Dermis blood vessel endothelial cell (primary cell): ENCODE measurements at regions not wholly inside any gene's neighbourhood (a gene's known extent, or its start where the extent isn't known, plus 50 kb on each side); places are given as distances from the start of the nearest gene placed in this dataset.
"Not testable (repeated sequence)": the region's sequence is repeated elsewhere in the genome, so short reads cannot be mapped to it uniquely, and the experiment has no call there.

Source experiments
- DNase-seq: peaks from one replicate; pipeline ENCODE4 v3.0.0; 2010

DNA sequence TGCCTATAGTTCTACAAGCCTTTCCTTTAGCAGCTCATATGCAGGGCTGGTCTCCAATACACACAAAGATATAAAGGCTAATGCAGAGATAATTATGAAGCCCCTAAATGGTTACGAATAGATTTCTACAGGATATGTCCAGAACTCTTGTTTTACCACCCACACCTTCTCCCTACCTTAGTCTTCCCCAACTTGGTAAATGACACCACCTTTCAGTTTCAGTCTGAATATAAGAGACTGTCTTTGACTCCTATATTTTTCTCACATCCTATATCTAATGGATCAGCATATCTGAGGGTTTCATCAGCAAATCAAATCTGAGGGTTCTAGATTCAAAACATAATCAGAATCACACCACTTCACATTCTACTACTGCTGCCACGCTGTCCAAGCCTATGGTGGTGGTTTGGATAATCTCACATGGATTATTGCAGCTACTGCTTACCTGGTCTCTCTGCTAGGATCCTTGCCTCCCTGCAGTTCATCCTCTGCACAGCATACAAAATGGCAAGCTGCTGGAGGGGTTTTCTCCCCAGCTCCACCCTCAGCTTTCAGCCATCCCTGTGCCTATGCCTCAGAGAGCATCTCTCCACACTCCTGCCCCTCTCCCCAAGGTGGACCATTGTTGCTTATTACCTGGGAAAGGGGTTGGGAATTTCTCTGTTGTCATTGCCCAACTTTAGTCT is 178.0 kb upstream of the SPOPL start:
- DNase-seq: no peak

DNA sequence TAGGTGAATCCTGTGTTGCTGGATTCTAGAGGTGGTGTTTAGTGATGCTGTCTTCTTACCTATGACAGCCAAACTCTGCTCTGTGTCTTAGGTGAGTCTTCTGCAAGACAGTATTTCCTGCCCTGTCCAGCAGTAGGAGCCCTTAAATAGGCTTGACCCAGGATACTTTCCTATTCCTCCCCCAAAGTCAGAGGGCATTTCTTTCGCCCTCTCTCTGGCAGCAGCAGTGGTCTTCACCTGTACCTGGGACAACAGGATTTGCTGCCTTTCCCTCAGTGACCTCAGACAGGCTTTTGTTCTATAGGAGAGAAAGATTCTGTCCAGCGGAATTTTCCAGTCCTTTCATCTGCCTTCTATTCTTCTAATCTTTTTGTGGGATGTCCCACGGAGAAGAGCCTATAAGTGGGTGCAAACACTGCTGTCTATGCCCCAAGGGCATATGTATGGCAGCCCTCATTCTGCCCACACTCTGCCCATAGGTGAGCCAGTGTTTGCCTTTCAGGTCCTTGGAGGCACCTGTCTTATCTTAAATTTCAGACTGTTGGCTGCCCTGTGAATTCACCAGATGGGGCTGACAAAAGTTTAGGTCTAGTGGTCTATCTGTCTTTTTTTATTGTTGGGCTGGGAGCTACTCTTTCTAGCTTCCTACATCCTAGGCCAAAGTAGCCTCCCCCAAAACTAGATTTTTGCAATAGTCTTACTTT is 177.3 kb upstream of the SPOPL start:
- DNase-seq: no peak

DNA sequence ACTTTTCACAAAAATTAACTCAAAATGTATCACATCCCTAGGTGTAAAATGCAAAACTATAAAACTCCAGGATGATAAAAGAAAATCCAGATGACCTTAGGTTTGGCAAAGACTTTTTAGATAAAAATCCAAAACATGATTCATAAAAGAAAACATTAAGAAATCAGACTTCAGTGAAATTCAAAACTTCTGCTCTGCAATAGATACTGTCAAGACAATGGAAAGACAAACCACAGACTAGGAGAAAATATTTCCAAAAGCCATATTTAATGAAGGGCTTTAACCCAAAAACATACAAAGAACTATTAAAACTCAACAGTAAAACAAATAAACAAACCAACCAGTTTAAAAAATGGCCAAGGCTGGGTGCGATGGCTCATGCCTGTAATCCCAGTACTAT is 173.6 kb upstream of the SPOPL start:
- DNase-seq: no peak

DNA sequence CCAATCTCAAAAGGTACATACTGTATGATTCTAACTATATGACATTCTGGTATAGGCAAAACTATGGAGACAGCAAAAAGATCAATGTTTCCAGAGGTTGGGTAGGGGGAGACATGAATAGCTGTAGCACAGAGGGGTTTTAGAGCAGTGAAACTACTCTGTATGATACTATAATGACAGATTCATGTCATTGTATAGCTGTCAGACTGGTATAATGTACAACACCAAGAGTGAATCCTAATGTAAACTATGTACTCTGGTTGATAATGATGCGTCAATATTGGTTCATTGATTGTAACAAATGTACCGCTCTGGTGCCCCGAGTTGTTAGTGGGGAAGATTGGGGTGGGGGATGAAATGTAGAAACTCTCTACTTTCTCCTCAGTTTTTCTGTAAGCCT is 172.4 kb upstream of the SPOPL start:
- no peak for DNase-seq

DNA sequence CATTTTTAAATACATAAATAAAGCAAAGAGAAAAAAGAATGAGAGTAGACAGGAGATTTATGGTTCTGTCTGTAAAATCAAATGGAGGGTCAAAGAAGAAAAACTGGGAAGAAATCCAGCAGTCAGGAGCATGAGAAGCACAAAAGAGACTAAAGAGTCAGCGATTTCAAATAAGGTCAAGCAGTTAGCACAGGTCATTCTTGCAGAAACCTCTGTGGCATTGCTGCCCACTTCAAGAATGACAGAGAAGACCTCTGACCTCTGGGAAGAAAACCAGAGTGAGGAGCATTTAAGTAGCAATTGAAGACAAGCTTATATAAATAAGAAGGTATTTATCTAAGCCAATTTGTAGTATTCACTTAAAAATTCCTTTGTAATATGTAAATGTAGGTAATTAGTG is 172.0 kb upstream of the SPOPL start:
- no peak for DNase-seq

DNA sequence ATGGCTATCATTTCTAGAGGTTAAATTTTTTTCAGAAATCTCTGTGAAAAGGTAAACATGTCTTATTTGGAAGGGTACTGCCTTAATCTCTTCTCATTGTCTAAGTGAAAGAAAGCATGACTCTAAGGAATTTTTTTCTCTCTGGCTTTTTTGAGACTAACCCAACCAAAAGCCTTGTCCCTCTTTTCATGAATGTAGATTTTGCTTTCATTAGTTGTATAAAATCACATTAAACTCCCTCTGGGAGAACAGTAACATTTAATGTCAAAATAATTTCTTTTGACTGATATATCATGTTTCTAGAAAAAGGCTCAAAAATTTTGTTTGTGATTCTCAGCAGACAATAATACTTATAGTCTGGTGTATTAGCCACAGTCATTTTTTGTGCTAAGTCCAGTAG is 168.4 kb upstream of the SPOPL start:
- DNase-seq: no peak

DNA sequence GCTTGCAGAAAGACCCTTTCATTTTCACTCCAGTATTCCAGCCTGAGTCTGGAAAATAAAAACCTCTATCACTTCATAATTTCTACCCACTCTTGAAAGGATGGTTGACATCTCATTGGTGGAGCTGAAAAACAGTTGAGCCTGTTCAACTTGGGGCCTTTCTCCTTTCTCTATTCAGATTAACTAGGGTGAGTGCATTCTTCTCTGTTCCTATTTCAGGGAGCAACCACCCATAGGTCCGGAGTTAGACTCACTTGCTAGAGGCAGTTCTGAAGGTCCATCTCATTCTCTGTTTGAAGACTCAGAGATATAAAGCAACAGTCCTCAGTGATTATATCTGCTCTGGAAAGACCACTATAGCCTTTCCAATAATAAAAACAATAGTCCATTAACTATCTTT is 167.9 kb upstream of the SPOPL start:
- no peak for DNase-seq

DNA sequence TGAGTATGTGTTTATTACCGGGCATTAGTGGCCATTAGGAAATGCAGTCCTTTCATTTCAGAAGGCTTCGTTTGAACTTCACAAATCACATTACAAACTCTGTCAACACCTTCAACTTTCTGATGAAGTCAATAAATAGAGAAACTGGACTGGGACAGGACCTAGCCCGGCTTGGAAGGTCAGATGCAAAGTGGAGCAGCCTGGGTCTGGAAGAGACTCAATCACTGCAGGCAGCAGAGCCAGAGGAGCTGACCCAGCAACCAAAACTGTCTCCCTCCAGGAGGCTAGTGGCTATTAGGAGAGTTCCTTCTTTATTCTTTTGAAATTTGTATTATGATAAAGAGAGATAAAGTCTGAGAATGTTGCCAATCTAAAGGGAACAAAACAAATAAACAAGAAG is 167.2 kb upstream of the SPOPL start:
- DNase-seq: no peak

DNA sequence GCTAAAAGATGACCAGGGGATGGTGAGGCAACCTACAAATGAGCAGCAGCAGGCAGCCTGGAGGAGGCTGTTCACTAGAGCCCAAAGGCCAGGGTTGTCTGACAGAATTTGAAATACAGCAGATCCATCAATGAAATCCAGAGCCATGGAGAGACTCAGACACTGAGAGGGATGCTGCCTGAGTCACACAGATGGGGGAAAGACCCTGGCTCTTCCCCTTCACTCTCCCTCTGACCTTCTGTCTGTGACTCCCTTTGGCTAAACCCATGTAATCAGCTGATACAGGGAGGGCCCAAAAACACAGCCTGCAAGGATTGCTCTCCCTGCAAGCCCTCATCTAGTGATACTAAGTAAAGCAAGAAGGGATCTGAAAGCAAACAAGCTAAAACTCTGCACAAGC is 166.5 kb upstream of the SPOPL start:
- DNase-seq: no peak

DNA sequence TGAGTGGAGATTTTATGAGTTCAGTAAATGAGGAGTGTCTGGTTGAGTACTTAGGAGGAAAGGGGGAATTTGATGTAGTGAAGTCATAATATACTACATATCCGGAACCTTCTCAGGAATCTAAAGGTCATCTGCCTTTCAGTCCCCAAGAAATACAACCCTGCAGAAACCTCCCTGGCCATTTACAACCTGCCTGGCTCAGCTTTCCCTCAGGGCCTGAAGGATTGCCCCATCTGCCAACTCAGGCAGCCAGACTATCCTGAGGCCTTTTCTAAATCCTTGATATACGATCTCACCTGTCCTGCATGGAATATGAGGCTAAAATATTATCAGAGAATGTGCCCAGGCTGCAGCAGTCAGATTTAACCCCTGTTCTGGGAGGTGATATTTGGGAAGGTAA is 165.4 kb upstream of the SPOPL start:
- no peak for DNase-seq

DNA sequence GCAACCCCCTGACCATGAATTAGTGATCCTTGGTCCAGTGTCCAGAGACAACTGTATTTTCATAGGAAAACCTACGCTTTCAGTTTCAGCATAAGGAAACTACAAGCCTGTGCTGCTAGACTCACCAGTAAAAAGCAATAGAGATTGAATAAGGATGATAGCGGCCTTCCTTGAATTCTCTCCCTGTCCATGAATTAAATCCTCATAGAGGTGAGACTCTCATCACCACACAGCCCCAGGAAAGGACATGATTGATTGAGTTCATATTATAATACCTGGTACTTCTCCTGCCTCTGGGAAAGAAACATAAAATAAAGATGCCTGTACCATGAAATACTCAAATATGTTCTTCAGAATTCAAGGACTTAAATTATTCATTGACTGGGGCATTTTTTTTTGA is 146.3 kb upstream of the SPOPL start:
- no peak for DNase-seq

DNA sequence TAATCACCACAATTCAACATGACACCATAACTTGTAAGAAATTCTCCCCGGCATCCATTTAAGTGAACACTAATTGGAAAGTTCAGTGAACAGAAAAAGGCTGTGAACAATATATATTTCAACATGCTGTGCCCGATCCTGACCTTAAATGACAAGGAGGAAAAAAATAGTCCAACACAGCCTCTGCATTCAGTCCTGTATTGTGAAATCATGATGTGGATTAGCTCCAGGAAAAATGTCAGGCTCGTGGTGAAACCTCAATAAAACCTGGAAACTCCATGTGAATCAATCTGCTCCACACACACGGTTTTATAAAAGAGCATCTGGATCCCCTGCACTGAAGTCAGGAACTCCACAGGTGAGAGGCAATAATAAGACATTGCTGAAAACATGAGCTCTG is 145.4 kb upstream of the SPOPL start:
- DNase-seq: no peak

DNA sequence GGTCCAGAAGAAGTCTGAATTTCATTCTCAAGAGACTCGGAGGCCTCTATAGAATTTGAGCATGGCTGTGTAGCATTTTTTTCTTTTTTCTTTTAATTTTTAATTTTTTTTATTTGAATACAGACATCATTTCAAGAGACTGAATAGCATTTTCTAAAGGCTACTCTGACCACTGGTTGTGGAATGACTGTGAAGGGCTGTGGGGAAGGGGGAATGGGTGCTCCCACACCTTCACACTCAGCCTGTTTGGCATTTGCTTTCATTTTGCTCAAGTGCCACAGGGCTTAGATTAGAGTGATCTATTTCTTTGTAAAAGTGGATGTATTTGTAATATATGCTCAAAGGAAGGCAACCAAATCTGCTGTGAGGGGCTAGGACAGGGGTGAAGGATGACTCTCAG is 142.0 kb upstream of the SPOPL start:
- DNase-seq: no peak

DNA sequence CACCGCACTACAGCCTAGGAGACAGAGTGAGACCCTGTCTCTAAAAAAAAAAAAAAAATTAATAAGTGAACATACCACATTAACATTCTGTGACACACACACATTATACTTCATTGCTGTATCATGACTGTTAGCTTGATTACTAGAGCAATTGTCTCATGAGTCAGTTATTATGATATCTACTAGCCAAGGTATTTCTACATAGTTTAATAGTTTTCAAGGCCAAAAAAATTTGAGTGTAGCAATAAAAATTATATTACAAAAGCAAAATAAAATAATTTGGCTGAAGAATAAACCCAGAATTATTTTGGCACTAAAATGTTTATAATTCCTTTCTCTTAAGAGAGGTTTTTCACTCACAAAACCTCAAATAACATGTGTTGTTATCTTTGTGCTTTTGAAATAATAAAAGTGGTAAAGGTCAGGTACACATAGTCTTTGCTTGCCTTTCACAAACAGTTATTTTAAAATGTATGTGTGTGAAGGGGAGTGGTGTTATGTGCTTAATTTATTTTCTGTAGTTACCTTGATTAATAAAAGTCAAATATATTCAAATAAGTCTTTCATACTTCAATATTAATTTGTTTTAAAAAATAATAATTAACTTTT is 136.9 kb upstream of the SPOPL start:
- no peak for DNase-seq

DNA sequence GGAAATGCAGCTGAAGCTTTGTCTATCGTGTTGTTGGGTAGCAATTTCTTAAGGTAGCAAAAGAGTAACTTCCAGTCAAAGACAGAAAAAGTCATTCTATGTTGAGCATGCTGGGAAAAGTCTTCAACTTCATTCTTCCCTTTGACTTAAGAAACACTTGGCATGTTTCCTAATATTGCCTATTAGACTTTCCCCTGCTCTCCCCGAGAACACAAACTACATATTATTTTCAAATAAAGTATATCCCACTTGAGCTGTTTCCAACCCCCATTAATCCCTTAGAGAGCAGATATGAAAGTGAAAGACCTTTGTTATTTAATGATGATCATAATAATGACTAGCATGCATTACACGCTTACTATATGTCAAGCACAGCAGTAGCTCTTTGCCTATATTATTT is 136.0 kb upstream of the SPOPL start:
- DNase-seq: no peak

DNA sequence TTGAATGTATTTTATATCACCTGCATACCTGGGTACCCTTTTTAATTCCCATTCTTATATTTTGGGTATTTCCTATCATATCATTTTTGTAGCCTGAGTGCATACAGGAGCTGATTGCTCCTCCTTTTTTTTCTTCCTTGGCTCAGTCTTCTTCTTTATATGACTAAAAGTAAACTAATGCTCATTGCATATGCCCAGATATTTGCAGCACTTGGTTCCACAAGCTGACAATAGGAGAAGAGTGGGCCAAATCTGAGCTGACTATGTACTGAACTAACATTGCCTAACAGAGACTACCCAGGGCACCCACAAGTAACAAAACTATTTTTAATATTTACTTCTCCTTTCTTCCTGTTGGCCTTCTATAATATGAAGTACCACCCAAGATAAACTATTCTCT is 131.7 kb upstream of the SPOPL start:
- DNase-seq: no peak

DNA sequence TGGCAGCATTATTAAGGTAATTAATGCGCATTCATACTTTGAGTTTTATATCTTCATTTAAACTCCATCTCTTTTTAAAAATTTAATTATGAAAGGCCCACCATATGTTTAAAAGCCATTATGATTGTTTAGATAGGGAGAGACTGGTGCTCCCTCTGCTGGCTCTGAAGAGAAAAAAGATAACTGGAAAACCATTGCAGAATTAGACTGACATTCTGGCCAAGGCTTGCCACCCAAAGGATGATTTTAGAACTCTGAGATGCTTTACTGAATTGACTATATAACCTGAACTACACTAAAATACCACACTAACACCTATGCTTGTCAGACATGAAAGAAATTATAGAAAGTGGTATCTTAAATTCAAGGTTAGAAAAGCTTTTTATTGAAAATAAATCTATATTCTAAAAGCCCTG is 127.6 kb upstream of the SPOPL start:
- peak; percentile 74 for DNase-seq

DNA sequence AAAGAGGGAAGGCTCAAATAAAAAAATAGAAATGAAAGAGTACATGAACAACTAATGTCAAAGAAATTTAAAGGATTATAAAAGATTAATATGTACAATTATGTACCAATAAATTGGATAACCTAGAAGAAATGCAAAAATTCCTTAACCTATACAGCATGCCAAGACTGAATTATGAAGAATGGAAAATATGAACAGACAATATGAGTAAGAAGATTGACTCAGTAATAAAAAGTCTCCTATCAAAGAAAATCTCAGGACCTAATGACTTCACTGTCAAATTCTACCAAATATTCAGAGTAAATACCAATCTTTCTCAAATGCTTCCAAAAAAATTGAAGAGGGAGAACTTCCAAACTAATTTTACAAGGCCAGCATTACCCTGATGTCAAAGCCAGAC is 120.2 kb upstream of the SPOPL start:
- no peak for DNase-seq

DNA sequence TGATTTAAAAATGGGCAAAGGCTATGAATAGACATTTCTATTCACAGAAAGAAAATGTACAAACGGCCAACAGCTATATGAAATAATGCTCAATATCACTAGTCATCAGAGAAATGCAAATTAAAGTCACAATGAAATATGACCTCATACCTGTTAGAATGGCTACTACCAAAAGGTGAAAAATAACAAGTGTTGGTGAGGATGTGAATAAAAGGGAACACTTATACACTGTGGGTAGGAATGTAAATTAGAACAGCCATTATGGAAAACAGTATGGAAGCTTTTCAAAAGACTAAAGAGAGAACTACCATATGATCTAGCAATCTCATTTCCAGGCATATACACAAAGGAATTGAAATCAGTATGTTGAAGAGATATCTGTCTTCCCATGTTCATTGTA is 118.9 kb upstream of the SPOPL start:
- DNase-seq: no peak

DNA sequence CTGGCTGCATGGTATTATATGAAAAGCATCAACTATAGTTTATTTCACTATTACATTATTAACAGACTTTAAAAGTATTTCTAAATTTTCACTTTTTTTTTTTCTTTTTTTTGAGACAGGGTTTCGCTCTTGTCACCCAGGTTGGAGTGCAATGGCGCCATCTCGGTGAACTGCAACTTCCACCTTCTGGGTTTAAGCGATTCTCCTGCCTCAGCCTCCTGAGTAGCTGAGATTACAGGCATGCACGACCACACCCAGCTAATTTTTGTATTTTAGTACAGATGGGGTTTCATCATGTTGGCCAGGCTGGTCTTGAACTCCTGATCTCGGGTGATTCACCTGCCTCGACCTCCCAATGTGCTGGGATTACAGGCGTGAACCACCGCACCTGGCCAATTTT is 115.4 kb upstream of the SPOPL start:
- not testable (repeated sequence) for DNase-seq

DNA sequence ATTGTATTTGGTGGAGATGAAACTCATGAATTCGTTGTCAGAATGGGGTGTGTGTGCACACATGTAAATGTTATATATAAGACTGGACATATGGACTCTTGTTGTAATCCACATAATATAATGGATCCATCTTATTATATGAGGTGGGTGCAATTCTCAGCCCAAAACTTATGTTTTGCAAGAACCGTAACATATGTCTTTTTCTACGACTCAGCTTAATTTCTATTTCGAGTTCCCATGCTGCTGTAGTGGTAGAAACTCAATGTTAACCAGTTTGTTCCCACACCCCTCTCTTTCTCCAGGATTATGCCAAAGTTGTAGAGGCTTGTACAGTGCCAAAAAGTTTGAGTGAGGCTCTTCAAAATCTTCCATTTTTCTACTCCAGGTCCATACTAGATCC is 112.5 kb upstream of the SPOPL start:
- DNase-seq: no peak

DNA sequence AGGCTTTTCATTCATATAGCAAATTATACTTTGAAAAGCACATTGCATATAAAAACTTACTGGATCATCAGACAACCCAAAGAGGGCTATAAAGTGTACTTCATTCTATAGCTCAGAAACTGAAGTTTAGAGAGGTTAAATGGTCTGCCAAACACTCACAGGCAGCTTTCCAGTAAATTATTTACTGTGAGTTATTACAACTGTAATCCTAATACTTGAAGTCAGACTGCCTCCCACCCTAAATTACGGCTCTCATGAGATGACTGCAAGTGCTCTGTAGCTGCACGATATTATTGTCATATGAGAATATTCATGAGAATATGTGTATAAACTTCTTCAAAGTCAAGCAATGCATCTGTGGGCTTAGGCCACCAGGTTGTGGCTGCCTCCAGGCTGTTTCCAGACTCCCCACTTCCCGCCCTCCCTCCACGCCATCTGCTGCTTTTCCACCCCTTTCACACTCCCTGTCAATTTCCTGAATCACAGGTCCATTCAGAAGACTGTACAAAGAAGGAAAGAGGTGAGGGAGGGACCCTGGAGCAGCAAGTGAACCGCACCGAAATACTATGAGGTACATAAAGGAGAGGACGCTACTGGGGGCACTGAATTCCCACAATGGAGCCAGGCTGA is 111.1 kb upstream of the SPOPL start:
- DNase-seq: no peak

DNA sequence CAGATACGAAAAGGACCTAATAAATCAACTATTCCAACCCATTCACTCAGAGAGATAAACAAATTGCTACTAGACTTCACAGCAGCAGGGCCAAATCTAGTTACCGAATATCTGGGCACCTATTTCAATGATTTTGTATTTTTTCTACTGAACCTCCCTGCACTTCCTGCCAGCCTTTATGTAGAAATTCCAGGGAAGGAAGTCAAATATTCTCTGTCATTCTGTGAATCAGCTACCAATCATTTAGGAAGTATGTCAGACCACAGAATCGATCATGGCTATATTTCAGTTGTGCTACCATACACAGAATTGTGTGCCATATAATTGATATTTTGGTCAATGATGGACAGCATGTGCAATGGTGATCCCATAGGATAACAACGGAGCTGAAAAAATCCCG is 109.6 kb upstream of the SPOPL start:
- DNase-seq: no peak
